GM23338 (cell line): ENCODE measurements at regions not wholly inside any gene's neighbourhood (a gene's known extent, or its start where the extent isn't known, plus 50 kb on each side); places are given as distances from the start of the nearest gene placed in this dataset.

ENCODE experiments used
- EZH2phosphoT487 ChIP-seq: fragments of 200-600 bp; sonication (generic); IDR thresholded peaks from one replicate; pipeline ENCODE4 v1.8.1; 2018; ENCODE audit warnings: antibody characterized with exemption; ENCODE audit not compliant: unreplicated experiment
- TF ChIP-seq, protein P1 (sequence below), 2 experiments: fragments of 200-600 bp in 1 of 2; sonication (generic) in 1 of 2; conservative IDR thresholded peaks; 2 replicates each; pipeline versions ENCODE4 v1.5.1 to v1.6.1; 2016 to 2017; ENCODE audit warnings: antibody characterized with exemption in 2 of 2, low read depth in 2 of 2, mild to moderate bottlenecking in 2 of 2, moderate library complexity in 1 of 2
- TF ChIP-seq, protein P2 (sequence below): IDR thresholded peaks from one replicate; pipeline ENCODE4 v1.6.1; 2018; ENCODE audit warnings: antibody characterized with exemption; ENCODE audit not compliant: unreplicated experiment

DNA sequence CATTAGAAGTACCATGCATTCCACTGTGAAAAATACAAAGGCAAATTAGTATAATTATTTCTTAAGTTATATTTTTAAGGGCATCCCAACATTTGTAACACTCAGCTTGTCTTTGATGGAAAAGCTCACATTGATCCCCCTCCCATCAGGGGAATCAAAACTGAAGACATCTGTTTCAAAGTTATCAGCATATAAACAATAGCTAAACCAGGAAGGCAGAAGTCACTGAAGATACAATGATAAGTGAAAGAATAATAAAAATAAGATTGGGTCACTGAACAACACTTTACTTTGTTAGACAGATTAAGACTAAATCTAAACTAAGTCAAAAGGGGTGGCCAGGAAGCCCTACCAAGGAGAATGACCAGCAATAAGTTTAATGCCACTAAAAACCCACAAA, 801.9 kb upstream of the ACO1 start:
- TF ChIP-seq, protein P1, sequence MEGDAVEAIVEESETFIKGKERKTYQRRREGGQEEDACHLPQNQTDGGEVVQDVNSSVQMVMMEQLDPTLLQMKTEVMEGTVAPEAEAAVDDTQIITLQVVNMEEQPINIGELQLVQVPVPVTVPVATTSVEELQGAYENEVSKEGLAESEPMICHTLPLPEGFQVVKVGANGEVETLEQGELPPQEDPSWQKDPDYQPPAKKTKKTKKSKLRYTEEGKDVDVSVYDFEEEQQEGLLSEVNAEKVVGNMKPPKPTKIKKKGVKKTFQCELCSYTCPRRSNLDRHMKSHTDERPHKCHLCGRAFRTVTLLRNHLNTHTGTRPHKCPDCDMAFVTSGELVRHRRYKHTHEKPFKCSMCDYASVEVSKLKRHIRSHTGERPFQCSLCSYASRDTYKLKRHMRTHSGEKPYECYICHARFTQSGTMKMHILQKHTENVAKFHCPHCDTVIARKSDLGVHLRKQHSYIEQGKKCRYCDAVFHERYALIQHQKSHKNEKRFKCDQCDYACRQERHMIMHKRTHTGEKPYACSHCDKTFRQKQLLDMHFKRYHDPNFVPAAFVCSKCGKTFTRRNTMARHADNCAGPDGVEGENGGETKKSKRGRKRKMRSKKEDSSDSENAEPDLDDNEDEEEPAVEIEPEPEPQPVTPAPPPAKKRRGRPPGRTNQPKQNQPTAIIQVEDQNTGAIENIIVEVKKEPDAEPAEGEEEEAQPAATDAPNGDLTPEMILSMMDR (conservative IDR thresholded peaks at IDR 0.05; ENCODE audit: low read depth in 2 of 2): no peak
- no peak for TF ChIP-seq EZH2phosphoT487
- TF ChIP-seq, protein P2, sequence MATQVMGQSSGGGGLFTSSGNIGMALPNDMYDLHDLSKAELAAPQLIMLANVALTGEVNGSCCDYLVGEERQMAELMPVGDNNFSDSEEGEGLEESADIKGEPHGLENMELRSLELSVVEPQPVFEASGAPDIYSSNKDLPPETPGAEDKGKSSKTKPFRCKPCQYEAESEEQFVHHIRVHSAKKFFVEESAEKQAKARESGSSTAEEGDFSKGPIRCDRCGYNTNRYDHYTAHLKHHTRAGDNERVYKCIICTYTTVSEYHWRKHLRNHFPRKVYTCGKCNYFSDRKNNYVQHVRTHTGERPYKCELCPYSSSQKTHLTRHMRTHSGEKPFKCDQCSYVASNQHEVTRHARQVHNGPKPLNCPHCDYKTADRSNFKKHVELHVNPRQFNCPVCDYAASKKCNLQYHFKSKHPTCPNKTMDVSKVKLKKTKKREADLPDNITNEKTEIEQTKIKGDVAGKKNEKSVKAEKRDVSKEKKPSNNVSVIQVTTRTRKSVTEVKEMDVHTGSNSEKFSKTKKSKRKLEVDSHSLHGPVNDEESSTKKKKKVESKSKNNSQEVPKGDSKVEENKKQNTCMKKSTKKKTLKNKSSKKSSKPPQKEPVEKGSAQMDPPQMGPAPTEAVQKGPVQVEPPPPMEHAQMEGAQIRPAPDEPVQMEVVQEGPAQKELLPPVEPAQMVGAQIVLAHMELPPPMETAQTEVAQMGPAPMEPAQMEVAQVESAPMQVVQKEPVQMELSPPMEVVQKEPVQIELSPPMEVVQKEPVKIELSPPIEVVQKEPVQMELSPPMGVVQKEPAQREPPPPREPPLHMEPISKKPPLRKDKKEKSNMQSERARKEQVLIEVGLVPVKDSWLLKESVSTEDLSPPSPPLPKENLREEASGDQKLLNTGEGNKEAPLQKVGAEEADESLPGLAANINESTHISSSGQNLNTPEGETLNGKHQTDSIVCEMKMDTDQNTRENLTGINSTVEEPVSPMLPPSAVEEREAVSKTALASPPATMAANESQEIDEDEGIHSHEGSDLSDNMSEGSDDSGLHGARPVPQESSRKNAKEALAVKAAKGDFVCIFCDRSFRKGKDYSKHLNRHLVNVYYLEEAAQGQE: no peak
